GM21390 (cell line): ENCODE measurements at regions not wholly inside any gene's neighbourhood (a gene's known extent, or its start where the extent isn't known, plus 50 kb on each side); places are given as distances from the start of the nearest gene placed in this dataset.
"Not testable (repeated sequence)": the region's sequence is repeated elsewhere in the genome, so short reads cannot be mapped to it uniquely, and the experiment has no call there.

Source experiments
- ATAC-seq: cut with Tn5 transposase; IDR thresholded peaks from one replicate; pipeline ENCODE4 v1.9.1; 2021; ENCODE audit not compliant: unreplicated experiment

- ATAC-seq = no peak
Observed at GRCh38 chr17:36842231-36842819, 95.0 kb upstream of the LHX1 start.

GRCh38 chr17:36842963-36843558, 94.2 kb upstream of the LHX1 start:
- ATAC-seq = no peak

GRCh38 chr17:36844013-36844412, 93.3 kb upstream of the LHX1 start:
- ATAC-seq = no peak

- no peak for ATAC-seq
Observed at GRCh38 chr17:36844601-36845000, 92.7 kb upstream of the LHX1 start.

GRCh38 chr17:36845916-36846315, 91.4 kb upstream of the LHX1 start:
- no peak for ATAC-seq

- no peak for ATAC-seq
Observed at GRCh38 chr17:36846410-36847292, 90.6 kb upstream of the LHX1 start.

GRCh38 chr17:36848008-36848902, 89.0 kb upstream of the LHX1 start:
- ATAC-seq = no peak

GRCh38 chr17:36849020-36849419, 88.3 kb upstream of the LHX1 start:
- ATAC-seq = not testable (repeated sequence)

GRCh38 chr17:36849871-36850348, 87.4 kb upstream of the LHX1 start:
- ATAC-seq = no peak

- ATAC-seq = no peak
Observed at GRCh38 chr17:36850790-36851189, 86.5 kb upstream of the LHX1 start.

- no peak for ATAC-seq
Observed at GRCh38 chr17:36851250-36851649, 86.0 kb upstream of the LHX1 start.

GRCh38 chr17:36852478-36852877, 84.8 kb upstream of the LHX1 start:
- ATAC-seq = not testable (repeated sequence)

- ATAC-seq = no peak
Observed at GRCh38 chr17:36854982-36855381, 82.3 kb upstream of the LHX1 start.

- ATAC-seq = no peak
Observed at GRCh38 chr17:36855459-36855858, 81.8 kb upstream of the LHX1 start.

GRCh38 chr17:36856222-36856621, 81.1 kb upstream of the LHX1 start:
- no peak for ATAC-seq

- ATAC-seq = no peak
Observed at GRCh38 chr17:36856903-36857381, 80.3 kb upstream of the LHX1 start.

GRCh38 chr17:36857698-36858097, 79.6 kb upstream of the LHX1 start:
- no peak for ATAC-seq

- no peak for ATAC-seq
Observed at GRCh38 chr17:36858119-36859002, 78.9 kb upstream of the LHX1 start.

- ATAC-seq = no peak
Observed at GRCh38 chr17:36859003-36859300, 78.3 kb upstream of the LHX1 start.

GRCh38 chr17:36859706-36860105, 77.6 kb upstream of the LHX1 start:
- no peak for ATAC-seq
